NOMO-1 (cell line): ENCODE measurements at regions not wholly inside any gene's neighbourhood (a gene's known extent, or its start where the extent isn't known, plus 50 kb on each side); places are given as distances from the start of the nearest gene placed in this dataset.
A peak's percentile ranks its signal among the peaks of the same experiment; 100 is the strongest.

Experiments
- DNase-seq, 2 experiments: peaks; one replicate each; lab custom pipeline; 2025; ENCODE audit not compliant: unreplicated experiment in 2 of 2; lab: John Stamatoyannopoulos, UW

- DNase-seq: no peak
These were observed 348.2 kb downstream of the KCTD12 start for GRCh38 chr13:76538004-76538403.

- DNase-seq: no peak
These were observed 353.0 kb downstream of the KCTD12 start for GRCh38 chr13:76533251-76533650.

GRCh38 chr13:76527041-76527440, 359.2 kb downstream of the KCTD12 start:
- DNase-seq: no peak

GRCh38 chr13:76523740-76524340, 362.4 kb downstream of the KCTD12 start:
- DNase-seq: no peak

GRCh38 chr13:76522083-76522755, 364.0 kb downstream of the KCTD12 start:
- no peak for DNase-seq

- no peak for DNase-seq
These were observed 366.5 kb downstream of the KCTD12 start for GRCh38 chr13:76519685-76520084.

- no peak for DNase-seq
These were observed 369.6 kb downstream of the KCTD12 start for GRCh38 chr13:76516586-76516985.

GRCh38 chr13:76516013-76516412, 370.2 kb downstream of the KCTD12 start:
- DNase-seq: no peak

- no peak for DNase-seq
These were observed 373.5 kb downstream of the KCTD12 start for GRCh38 chr13:76512721-76513145.

- DNase-seq: no peak
These were observed 380.8 kb downstream of the KCTD12 start for GRCh38 chr13:76505437-76505836.

- no peak for DNase-seq
These were observed 382.4 kb downstream of the KCTD12 start for GRCh38 chr13:76503766-76504165.

GRCh38 chr13:76503291-76503690, 382.9 kb downstream of the KCTD12 start:
- DNase-seq: no peak

GRCh38 chr13:76500894-76501293, 385.3 kb downstream of the KCTD12 start:
- DNase-seq: no peak

- no peak for DNase-seq
These were observed 386.3 kb downstream of the KCTD12 start for GRCh38 chr13:76499891-76500290.

GRCh38 chr13:76489274-76489673, 396.9 kb downstream of the KCTD12 start:
- no peak for DNase-seq

- no peak for DNase-seq
These were observed 404.5 kb downstream of the KCTD12 start for GRCh38 chr13:76481738-76482137.

GRCh38 chr13:76474966-76475365, 411.2 kb downstream of the KCTD12 start:
- no peak for DNase-seq

- no peak for DNase-seq
These were observed 411.8 kb downstream of the KCTD12 start for GRCh38 chr13:76474356-76474755.

GRCh38 chr13:76473552-76474134, 412.6 kb downstream of the KCTD12 start:
- peak; percentile 43 to 65 for DNase-seq

- no peak for DNase-seq
These were observed 413.3 kb downstream of the KCTD12 start for GRCh38 chr13:76472916-76473315.

- DNase-seq: no peak
These were observed 414.7 kb downstream of the KCTD12 start for GRCh38 chr13:76471486-76471885.

- DNase-seq: no peak
These were observed 415.2 kb downstream of the KCTD12 start for GRCh38 chr13:76470991-76471390.
